ENCODE measurements at regions not wholly inside any gene's neighbourhood (a gene's known extent, or its start where the extent isn't known, plus 50 kb on each side); places are given as distances from the start of the nearest gene placed in this dataset.

DNA sequence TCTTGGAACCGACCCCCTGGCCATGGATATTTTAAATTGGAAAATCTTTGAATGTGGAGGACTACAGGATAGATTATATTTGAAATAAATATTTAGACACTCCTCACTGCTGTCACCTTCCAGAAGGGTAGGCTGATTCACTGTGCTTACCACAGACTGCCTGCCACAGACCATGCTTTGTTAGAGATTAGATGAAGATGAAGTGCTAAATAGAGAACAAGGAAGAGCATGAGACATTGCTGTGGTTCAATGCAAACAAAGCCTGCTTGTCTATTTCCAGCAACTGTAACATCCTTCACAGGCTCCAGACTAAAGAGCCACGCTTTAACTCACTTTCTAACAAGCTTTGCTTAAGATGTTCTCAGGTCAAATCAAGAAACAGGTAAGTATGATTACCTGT, 81.0 kb upstream of the TMEM17 start:
- TF ChIP-seq, protein P1, sequence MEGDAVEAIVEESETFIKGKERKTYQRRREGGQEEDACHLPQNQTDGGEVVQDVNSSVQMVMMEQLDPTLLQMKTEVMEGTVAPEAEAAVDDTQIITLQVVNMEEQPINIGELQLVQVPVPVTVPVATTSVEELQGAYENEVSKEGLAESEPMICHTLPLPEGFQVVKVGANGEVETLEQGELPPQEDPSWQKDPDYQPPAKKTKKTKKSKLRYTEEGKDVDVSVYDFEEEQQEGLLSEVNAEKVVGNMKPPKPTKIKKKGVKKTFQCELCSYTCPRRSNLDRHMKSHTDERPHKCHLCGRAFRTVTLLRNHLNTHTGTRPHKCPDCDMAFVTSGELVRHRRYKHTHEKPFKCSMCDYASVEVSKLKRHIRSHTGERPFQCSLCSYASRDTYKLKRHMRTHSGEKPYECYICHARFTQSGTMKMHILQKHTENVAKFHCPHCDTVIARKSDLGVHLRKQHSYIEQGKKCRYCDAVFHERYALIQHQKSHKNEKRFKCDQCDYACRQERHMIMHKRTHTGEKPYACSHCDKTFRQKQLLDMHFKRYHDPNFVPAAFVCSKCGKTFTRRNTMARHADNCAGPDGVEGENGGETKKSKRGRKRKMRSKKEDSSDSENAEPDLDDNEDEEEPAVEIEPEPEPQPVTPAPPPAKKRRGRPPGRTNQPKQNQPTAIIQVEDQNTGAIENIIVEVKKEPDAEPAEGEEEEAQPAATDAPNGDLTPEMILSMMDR (IDR thresholded peaks at IDR 0.05) = no peak
- TF ChIP-seq POLR2AphosphoS5 (IDR thresholded peaks at IDR 0.05) = no peak
